Stomach (tissue), 8 donors: ENCODE measurements at regions not wholly inside any gene's neighbourhood (a gene's known extent, or its start where the extent isn't known, plus 50 kb on each side); places are given as distances from the start of the nearest gene placed in this dataset.

Experiments used
- DNase-seq, 2 donors: peaks; one replicate each; pipeline versions ENCODE4 v3.0.0 to v3.0.0-alpha.2; 2013 to 2019
- H3K27ac ChIP-seq, 5 donors: fragments of 200-600 bp in 4 of 5; sonication (generic) in 4 of 5; one replicate each; pipeline ENCODE4 v1.5.1; 2013 to 2019; ENCODE audit warnings: mild to moderate bottlenecking in 1 of 5, moderate library complexity in 1 of 5
- H3K27me3 ChIP-seq, 3 donors: fragments of 200-600 bp; sonication (generic); one replicate each; pipeline ENCODE4 v1.5.1; 2017 to 2019; ENCODE audit warnings: mixed run types in 1 of 3
- H3K36me3 ChIP-seq, 4 donors: fragments of 200-600 bp; sonication (generic); 1 replicate in 3 of 4; 2 replicates in 1 of 4; pipeline ENCODE4 v1.5.1; 2016 to 2019
- H3K4me1 ChIP-seq, 4 donors: fragments of 200-600 bp; sonication (generic); one replicate each; pipeline ENCODE4 v1.5.1; 2016 to 2019
- H3K4me3 ChIP-seq, 4 donors: fragments of 200-600 bp; sonication (generic) in 3 of 4; one replicate each; pipeline ENCODE4 v1.5.1; 2016 to 2019; ENCODE audit warnings: mild to moderate bottlenecking in 1 of 4
- H3K9me3 ChIP-seq, 4 donors: fragments of 200-600 bp; sonication (generic); one replicate each; pipeline ENCODE4 v1.5.1; 2016 to 2019
- CTCF ChIP-seq, 7 experiments: fragments of 450-650 bp in 4 of 7; fragments of 200-600 bp in 3 of 7; sonication (generic) in 3 of 7; IDR thresholded peaks; one replicate each; pipeline ENCODE4 v1.5.1; 2016 to 2019; ENCODE audit warnings: antibody characterized with exemption in 7 of 7, control low read depth in 2 of 7, mild to moderate bottlenecking in 1 of 7
- EP300 ChIP-seq: sonication (generic); formaldehyde crosslinking; IDR thresholded peaks from one replicate; pipeline ENCODE4 v1.6.1; 2017; ENCODE audit warnings: antibody characterized with exemption
- POLR2A ChIP-seq, 4 donors: fragments of 450-650 bp; IDR thresholded peaks; one replicate each; pipeline ENCODE4 v1.6.1; 2016; ENCODE audit warnings: antibody characterized with exemption in 4 of 4, control low read depth in 2 of 4, mild to moderate bottlenecking in 1 of 4, moderate library complexity in 1 of 4
- POLR2AphosphoS5 ChIP-seq, 3 donors: sonication (generic); formaldehyde crosslinking; IDR thresholded peaks; one replicate each; pipeline ENCODE4 v1.6.1; 2016; ENCODE audit warnings: antibody characterized with exemption in 3 of 3
- WGBS, 5 donors: extraction: QIAGEN DNeasy Blood & Tissue Kit in 3 of 5; methylation state at CpG; one replicate each; pipeline versions ENCODE4 v1.1.5 to v1.1.7; 2013 to 2018; 5-methylcytosine and 5-hydroxymethylcytosine counted together
- intact Hi-C: fragments of 100-400 bp; cut with DNase I; formaldehyde crosslinking; loops from one replicate; pipeline ENCODE4 v1.15.1; 2023; ENCODE audit warnings: low total_unique reads
- donor health status: healthy with polysubstance abuse.
- donor health status: Bipolar disorder and iron deficiency.
- donor health status: healthy.

GRCh38 chr1:80989455-80989854, 811.3 kb upstream of the ADGRL2 start:
- no peaks in the 10 kb centered on the region for H3K9me3 ChIP-seq
- no peak for DNase-seq
- H3K27me3 ChIP-seq = no peaks in the 10 kb centered on the region
- no peak overlapping the region for H3K27ac ChIP-seq
- no peak overlapping the region for H3K4me3 ChIP-seq
- no peaks in the 10 kb centered on the region for H3K36me3 ChIP-seq
- H3K4me1 ChIP-seq = no peaks in the 10 kb centered on the region
- 75 to 88% (median 77%) methylated on average over 2 of the region's 2 CpGs for WGBS, 5 donors
- intact Hi-C loops = no loop called here
- no peak for TF ChIP-seq POLR2AphosphoS5 (IDR thresholded peaks at IDR 0.05)
- no peak for TF ChIP-seq POLR2A (IDR thresholded peaks at IDR 0.05)
- TF ChIP-seq CTCF (IDR thresholded peaks at IDR 0.05) = no peak
- no peak for TF ChIP-seq EP300

- Histone ChIP-seq H3K27me3 (no peaks in the 10 kb centered on the region), H3K9me3 (no peaks in the 10 kb centered on the region), H3K4me3 (no peak overlapping the region), H3K27ac (no peak overlapping the region), H3K36me3 (no peaks in the 10 kb centered on the region), H3K4me1 (no peaks in the 10 kb centered on the region)
- TF ChIP-seq EP300 (no peak), CTCF (IDR thresholded peaks at IDR 0.05) (no peak), POLR2AphosphoS5 (IDR thresholded peaks at IDR 0.05) (no peak), POLR2A (IDR thresholded peaks at IDR 0.05) (no peak)
- intact Hi-C loops = no loop called here
- DNase-seq = peak in 1 of 2 donors; percentile 17
- 59 to 75% (median 64%) methylated on average over 4 of the region's 4 CpGs for WGBS, 5 donors
Measured at GRCh38 chr1:80988926-80989325, 811.8 kb upstream of the ADGRL2 start.

GRCh38 chr1:80987824-80988223, 812.9 kb upstream of the ADGRL2 start:
- H3K27ac ChIP-seq = no peak overlapping the region
- TF ChIP-seq POLR2AphosphoS5 (IDR thresholded peaks at IDR 0.05) = no peak
- TF ChIP-seq EP300 = no peak
- no peak for TF ChIP-seq CTCF (IDR thresholded peaks at IDR 0.05)
- no peak for TF ChIP-seq POLR2A (IDR thresholded peaks at IDR 0.05)
- no peaks in the 10 kb centered on the region for H3K4me1 ChIP-seq
- DNase-seq = no peak
- no peak overlapping the region for H3K4me3 ChIP-seq
- 59 to 85% (median 67%) methylated on average over 1 of the region's 1 CpG for WGBS, 5 donors
- intact Hi-C loops = no loop called here
- no peaks in the 10 kb centered on the region for H3K27me3 ChIP-seq
- no peaks in the 10 kb centered on the region for H3K9me3 ChIP-seq
- H3K36me3 ChIP-seq = no peaks in the 10 kb centered on the region

- H3K9me3 ChIP-seq = no peaks in the 10 kb centered on the region
- no peaks in the 10 kb centered on the region for H3K36me3 ChIP-seq
- WGBS, 5 donors = 39 to 76% (median 65%) methylated on average over 2 of the region's 2 CpGs
- no peaks in the 10 kb centered on the region for H3K4me1 ChIP-seq
- DNase-seq = no peak
- H3K27ac ChIP-seq = no peak overlapping the region
- TF ChIP-seq POLR2A (IDR thresholded peaks at IDR 0.05) (no peak), POLR2AphosphoS5 (IDR thresholded peaks at IDR 0.05) (no peak), CTCF (IDR thresholded peaks at IDR 0.05) (no peak), EP300 (no peak)
- intact Hi-C loops = no loop called here
- no peaks in the 10 kb centered on the region for H3K27me3 ChIP-seq
- no peak overlapping the region for H3K4me3 ChIP-seq
Measured at GRCh38 chr1:80987106-80987505, 813.6 kb upstream of the ADGRL2 start.
